ENCODE measurements at regions not wholly inside any gene's neighbourhood (a gene's known extent, or its start where the extent isn't known, plus 50 kb on each side); places are given as distances from the start of the nearest gene placed in this dataset.

GRCh38 chr18:56146565-56146964 lies 491.8 kb downstream of the TXNL1 start:
- TF ChIP-seq CTCF (IDR thresholded peaks at IDR 0.05) (no peak), POLR2A (IDR thresholded peaks at IDR 0.05) (no peak)
